DND-41 (cell line): ENCODE measurements at regions not wholly inside any gene's neighbourhood (a gene's known extent, or its start where the extent isn't known, plus 50 kb on each side); places are given as distances from the start of the nearest gene placed in this dataset.

Experiments
- ATAC-seq: fragments of 200-7000 bp; cut with Tn5 transposase; 3 replicates; pipeline ENCODE4 v1.9.1; 2021; ENCODE audit warnings: low read depth; ENCODE audit not compliant: insufficient read depth
- DNase-seq: peaks from one replicate; pipeline ENCODE4 v3.0.0-alpha.2; 2020
- H2AFZ ChIP-seq: 2 replicates; pipeline ENCODE4 v1.6.0; 2012; ENCODE audit warnings: low read depth, low read length
- H3K27ac ChIP-seq: 2 replicates; pipeline ENCODE4 v1.5.1; 2012; ENCODE audit warnings: low read length, inconsistent platforms
- H3K27me3 ChIP-seq: fragments of 200-600 bp; sonication (generic); 2 replicates; pipeline ENCODE4 v1.6.0; 2012; ENCODE audit warnings: low read length, mild to moderate bottlenecking, inconsistent platforms; ENCODE audit not compliant: insufficient read depth, poor library complexity
- H3K36me3 ChIP-seq: 2 replicates; pipeline ENCODE4 v1.5.1; 2012; ENCODE audit warnings: low read length, inconsistent platforms; ENCODE audit not compliant: insufficient read depth
- H3K4me1 ChIP-seq: 2 replicates; pipeline ENCODE4 v1.5.1; 2012; ENCODE audit warnings: mild to moderate bottlenecking, low read length; ENCODE audit not compliant: insufficient read depth
- H3K4me2 ChIP-seq: 2 replicates; pipeline ENCODE4 v1.6.0; 2012; ENCODE audit warnings: mild to moderate bottlenecking, moderate library complexity, low read length, inconsistent platforms; ENCODE audit not compliant: insufficient read depth
- H3K4me3 ChIP-seq, 2 experiments: fragments of 200-600 bp in 1 of 2; shearing (Covaris generic) in 1 of 2; 2 replicates each; pipeline ENCODE4 v1.5.1; 2012 to 2016; ENCODE audit warnings: inconsistent platforms in 2 of 2, low read length in 2 of 2, mild to moderate bottlenecking in 2 of 2, low read depth in 1 of 2, moderate library complexity in 1 of 2
- H3K79me2 ChIP-seq: 2 replicates; pipeline ENCODE4 v1.6.0; 2012; ENCODE audit warnings: low read length, inconsistent platforms; ENCODE audit not compliant: insufficient read depth
- H3K9ac ChIP-seq: 2 replicates; pipeline ENCODE4 v1.6.0; 2012; ENCODE audit warnings: low read depth, mild to moderate bottlenecking, inconsistent platforms, low read length, moderate library complexity
- H3K9me3 ChIP-seq: 2 replicates; pipeline ENCODE4 v1.5.1; 2012; ENCODE audit warnings: low read length, moderate library complexity, mild to moderate bottlenecking, inconsistent platforms; ENCODE audit not compliant: insufficient read depth, severe bottlenecking
- H4K20me1 ChIP-seq: 2 replicates; pipeline ENCODE4 v1.6.0; 2012; ENCODE audit warnings: low read length; ENCODE audit not compliant: insufficient read depth
- CTCF ChIP-seq: IDR thresholded peaks from 2 replicates; pipeline ENCODE4 v1.5.1; 2012; ENCODE audit warnings: borderline replicate concordance, low read length, moderate library complexity, mild to moderate bottlenecking; ENCODE audit not compliant: poor library complexity, severe bottlenecking; ENCODE audit errors: extremely low read depth
- EZH2 ChIP-seq: IDR thresholded peaks from 3 replicates; pipeline ENCODE4 v1.6.1; 2012; ENCODE audit warnings: borderline replicate concordance, low read depth, mild to moderate bottlenecking, moderate library complexity, low read length, inconsistent platforms; ENCODE audit not compliant: severe bottlenecking

- Histone ChIP-seq H3K9ac (no peak overlapping the region), H2AFZ (no peak overlapping the region), H3K4me1 (no peaks in the 10 kb centered on the region), H3K4me3 (no peak overlapping the region), H3K4me2 (no peak overlapping the region), H3K27ac (no peak overlapping the region), H3K9me3 (no peaks in the 10 kb centered on the region), H3K79me2 (no peaks in the 10 kb centered on the region), H4K20me1 (no peaks in the 10 kb centered on the region), H3K36me3 (no peaks in the 10 kb centered on the region), H3K27me3 (no peaks in the 10 kb centered on the region)
- TF ChIP-seq EZH2 (no peak), CTCF (no peak)
- no peak for DNase-seq
- ATAC-seq = no peak
These were observed 135.8 kb upstream of the FIBIN start for GRCh38 chr11:26858098-26858497.

- no peak overlapping the region for H3K4me2 ChIP-seq
- H3K4me1 ChIP-seq = no peaks in the 10 kb centered on the region
- no peak for DNase-seq
- TF ChIP-seq CTCF (no peak), EZH2 (no peak)
- H4K20me1 ChIP-seq = no peaks in the 10 kb centered on the region
- no peak overlapping the region for H3K27ac ChIP-seq
- H3K36me3 ChIP-seq = no peaks in the 10 kb centered on the region
- no peak for ATAC-seq
- no peak overlapping the region for H3K4me3 ChIP-seq
- H2AFZ ChIP-seq = no peak overlapping the region
- no peaks in the 10 kb centered on the region for H3K27me3 ChIP-seq
- H3K9ac ChIP-seq = no peak overlapping the region
- H3K9me3 ChIP-seq = no peaks in the 10 kb centered on the region
- H3K79me2 ChIP-seq = no peaks in the 10 kb centered on the region
These were observed 134.5 kb upstream of the FIBIN start for GRCh38 chr11:26859416-26859815.

GRCh38 chr11:26860091-26860780 lies 133.7 kb upstream of the FIBIN start:
- DNase-seq (no peak), ATAC-seq (no peak)
- H3K36me3 ChIP-seq = no peaks in the 10 kb centered on the region
- H4K20me1 ChIP-seq = no peaks in the 10 kb centered on the region
- no peaks in the 10 kb centered on the region for H3K9me3 ChIP-seq
- H3K4me2 ChIP-seq = no peak overlapping the region
- no peaks in the 10 kb centered on the region for H3K4me1 ChIP-seq
- H3K9ac ChIP-seq = no peak overlapping the region
- no peak for TF ChIP-seq EZH2
- no peak for TF ChIP-seq CTCF
- H2AFZ ChIP-seq = no peak overlapping the region
- H3K4me3 ChIP-seq = no peak overlapping the region
- no peaks in the 10 kb centered on the region for H3K27me3 ChIP-seq
- no peaks in the 10 kb centered on the region for H3K79me2 ChIP-seq
- no peak overlapping the region for H3K27ac ChIP-seq
